ENCODE measurements at regions not wholly inside any gene's neighbourhood (a gene's known extent, or its start where the extent isn't known, plus 50 kb on each side); places are given as distances from the start of the nearest gene placed in this dataset.
"Not testable (repeated sequence)": the region's sequence is repeated elsewhere in the genome, so short reads cannot be mapped to it uniquely, and the experiment has no call there.

DNA sequence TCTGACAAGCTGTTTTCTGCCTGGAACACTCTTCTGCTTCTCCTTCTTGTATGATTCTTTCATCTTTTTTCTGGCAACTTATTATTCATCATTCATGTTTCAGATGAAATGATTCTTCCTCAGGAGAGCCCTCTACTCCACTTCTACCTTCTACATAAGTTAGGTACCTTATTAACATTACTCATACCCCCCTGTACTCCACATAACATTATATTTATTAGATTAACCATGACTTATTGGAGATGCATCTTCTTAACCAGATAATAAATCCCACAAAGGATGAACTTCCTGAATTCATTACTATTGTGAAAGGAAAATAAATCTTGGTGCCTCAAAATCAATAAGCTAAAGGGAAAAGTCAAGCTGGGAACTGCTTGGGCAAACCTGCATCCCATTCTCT is 1636.5 kb upstream of the FLRT2 start:
- no TSS peak for BruUV-seq (replicated peaks)
- Mint-ChIP-seq H3K9me3 (ENCODE audit: unreplicated experiment) (no peaks in the 10 kb centered on the region), H3K27me3 (ENCODE audit: insufficient read depth, unreplicated experiment) (no peaks in the 10 kb centered on the region), H3K4me3 (ENCODE audit: unreplicated experiment) (no peak overlapping the region), H3K4me1 (ENCODE audit: low read depth, unreplicated experiment) (no peaks in the 10 kb centered on the region), H3K27ac (ENCODE audit: unreplicated experiment) (no peak overlapping the region), H3K36me3 (ENCODE audit: insufficient read depth, unreplicated experiment) (no peaks in the 10 kb centered on the region)
- Histone ChIP-seq H3K27me3 (replicated peaks; ENCODE audit: control insufficient read depth, insufficient read depth, low read length) (no peaks in the 10 kb centered on the region), H3K4me1 (no peaks in the 10 kb centered on the region), H3K9me3 (no peaks in the 10 kb centered on the region), H3K4me3 (ENCODE audit: low read depth, low read length) (no peak overlapping the region), H3K36me3 (ENCODE audit: control insufficient read depth, insufficient read depth, low read length) (no peaks in the 10 kb centered on the region)
- TF ChIP-seq CTCF (IDR thresholded peaks at IDR 0.05; ENCODE audit: insufficient read depth in 1 of 2, low read depth in 1 of 2, low read length in 1 of 2, severe bottlenecking in 1 of 2, unreplicated experiment in 1 of 2), result no peak
- intact Hi-C loops (cut with micrococcal nuclease; ENCODE audit: unreplicated experiment), result loop anchor here (5.0 kb wide), 1 partner anchor 134 kb away; no protein-coding TSS in a partner anchor
- CTCF ChIA-PET, result no interaction called here
- no peak for DNase-seq
- POLR2A ChIA-PET, result no interaction called here

- no peaks in the 10 kb centered on the region for H3K9me3 Mint-ChIP-seq (ENCODE audit: unreplicated experiment)
- H3K36me3 Mint-ChIP-seq (ENCODE audit: insufficient read depth, unreplicated experiment), result no peaks in the 10 kb centered on the region
- POLR2A ChIA-PET, result no interaction called here
- no peak for TF ChIP-seq CTCF (IDR thresholded peaks at IDR 0.05; ENCODE audit: insufficient read depth in 1 of 2, low read depth in 1 of 2, low read length in 1 of 2, severe bottlenecking in 1 of 2, unreplicated experiment in 1 of 2)
- H3K27me3 Mint-ChIP-seq (ENCODE audit: insufficient read depth, unreplicated experiment), result no peaks in the 10 kb centered on the region
- no peaks in the 10 kb centered on the region for H3K4me1 Mint-ChIP-seq (ENCODE audit: low read depth, unreplicated experiment)
- H3K4me3 ChIP-seq (ENCODE audit: low read depth, low read length), result no peak overlapping the region
- no peaks in the 10 kb centered on the region for H3K9me3 ChIP-seq
- no peak overlapping the region for H3K4me3 Mint-ChIP-seq (ENCODE audit: unreplicated experiment)
- CTCF ChIA-PET, result interaction anchor here (0.6 kb wide), 1 partner anchor 94 kb away, joined by 3 read pairs; no protein-coding TSS in a partner anchor
- DNase-seq, result no peak
- H3K36me3 ChIP-seq (ENCODE audit: control insufficient read depth, insufficient read depth, low read length), result no peaks in the 10 kb centered on the region
- no peaks in the 10 kb centered on the region for H3K4me1 ChIP-seq
- H3K27me3 ChIP-seq (replicated peaks; ENCODE audit: control insufficient read depth, insufficient read depth, low read length), result no peaks in the 10 kb centered on the region
- BruUV-seq (replicated peaks), result no TSS peak
- no peak overlapping the region for H3K27ac Mint-ChIP-seq (ENCODE audit: unreplicated experiment)
- intact Hi-C loops (cut with micrococcal nuclease; ENCODE audit: unreplicated experiment), result loop anchor here (5.0 kb wide), 1 partner anchor 133 kb away; no protein-coding TSS in a partner anchor
Observed at GRCh38 chr14:83894568-83894967, 1635.4 kb upstream of the FLRT2 start.

DNA sequence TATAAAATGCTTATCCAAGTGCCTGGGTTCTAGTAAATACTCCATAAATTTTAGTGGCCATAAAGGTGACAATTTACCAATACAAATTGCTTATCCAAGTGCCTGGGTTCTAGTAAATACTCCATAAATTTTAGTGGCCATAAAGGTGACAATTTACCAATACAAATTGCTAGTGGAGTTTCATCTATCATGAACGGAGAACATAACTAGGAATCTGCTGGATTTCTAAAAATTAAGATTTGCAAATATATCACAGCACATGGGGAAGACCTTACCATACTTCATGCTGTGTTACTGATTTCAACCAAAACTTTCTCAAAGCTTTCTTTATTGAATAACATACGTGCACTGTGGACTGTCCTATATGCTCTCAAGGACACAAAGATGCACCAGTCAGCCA is 1631.4 kb upstream of the FLRT2 start:
- intact Hi-C loops (cut with micrococcal nuclease; ENCODE audit: unreplicated experiment); H3K36me3 ChIP-seq (ENCODE audit: control insufficient read depth, insufficient read depth, low read length); H3K4me3 Mint-ChIP-seq (ENCODE audit: unreplicated experiment); H3K4me3 ChIP-seq (ENCODE audit: low read depth, low read length); H3K9me3 ChIP-seq; CTCF ChIA-PET; H3K4me1 Mint-ChIP-seq (ENCODE audit: low read depth, unreplicated experiment); H3K4me1 ChIP-seq; H3K27me3 ChIP-seq (replicated peaks; ENCODE audit: control insufficient read depth, insufficient read depth, low read length); BruUV-seq (replicated peaks); POLR2A ChIA-PET; H3K27me3 Mint-ChIP-seq (ENCODE audit: insufficient read depth, unreplicated experiment); H3K27ac Mint-ChIP-seq (ENCODE audit: unreplicated experiment); DNase-seq; H3K36me3 Mint-ChIP-seq (ENCODE audit: insufficient read depth, unreplicated experiment); H3K9me3 Mint-ChIP-seq (ENCODE audit: unreplicated experiment): not testable (repeated sequence)

DNA sequence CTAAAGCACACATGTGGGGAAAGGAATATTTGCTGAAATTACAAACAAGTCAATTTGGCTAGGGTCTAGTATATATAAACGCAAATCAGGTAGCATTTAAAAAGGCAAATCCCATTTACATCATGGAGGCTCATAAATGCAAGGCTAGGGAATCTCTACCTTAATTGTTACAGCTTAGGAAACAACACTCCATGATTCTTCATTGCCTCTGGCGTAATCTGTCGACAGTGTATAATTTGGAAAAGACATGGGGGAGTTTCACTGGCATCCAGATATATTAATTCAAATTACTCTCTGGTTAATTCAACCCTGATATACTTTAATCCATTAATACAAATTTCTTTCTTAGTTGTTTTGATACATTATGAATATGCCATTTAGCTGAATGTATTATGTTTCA is 1630.2 kb upstream of the FLRT2 start:
- POLR2A ChIA-PET, result no interaction called here
- Mint-ChIP-seq H3K36me3 (ENCODE audit: insufficient read depth, unreplicated experiment) (no peaks in the 10 kb centered on the region), H3K27ac (ENCODE audit: unreplicated experiment) (no peak overlapping the region), H3K9me3 (ENCODE audit: unreplicated experiment) (no peaks in the 10 kb centered on the region), H3K27me3 (ENCODE audit: insufficient read depth, unreplicated experiment) (no peaks in the 10 kb centered on the region), H3K4me3 (ENCODE audit: unreplicated experiment) (no peak overlapping the region), H3K4me1 (ENCODE audit: low read depth, unreplicated experiment) (peaks cover 7% of the 10 kb centered on the region)
- BruUV-seq (replicated peaks), result no TSS peak
- H3K4me3 ChIP-seq (ENCODE audit: low read depth, low read length), result no peak overlapping the region
- intact Hi-C loops (cut with micrococcal nuclease; ENCODE audit: unreplicated experiment), result no loop called here
- no peak for DNase-seq
- no peaks in the 10 kb centered on the region for H3K36me3 ChIP-seq (ENCODE audit: control insufficient read depth, insufficient read depth, low read length)
- no peaks in the 10 kb centered on the region for H3K4me1 ChIP-seq
- H3K27me3 ChIP-seq (replicated peaks; ENCODE audit: control insufficient read depth, insufficient read depth, low read length), result no peaks in the 10 kb centered on the region
- H3K9me3 ChIP-seq, result no peaks in the 10 kb centered on the region
- TF ChIP-seq CTCF (IDR thresholded peaks at IDR 0.05; ENCODE audit: insufficient read depth in 1 of 2, low read depth in 1 of 2, low read length in 1 of 2, severe bottlenecking in 1 of 2, unreplicated experiment in 1 of 2), result no peak
- CTCF ChIA-PET, result no interaction called here

Measured in Caco-2 (cell line).